Left lobe of liver (tissue), 2 donors: ENCODE measurements at regions not wholly inside any gene's neighbourhood (a gene's known extent, or its start where the extent isn't known, plus 50 kb on each side); places are given as distances from the start of the nearest gene placed in this dataset.
"Not testable (repeated sequence)": the region's sequence is repeated elsewhere in the genome, so short reads cannot be mapped to it uniquely, and the experiment has no call there.

ENCODE experiments used
- ATAC-seq: fragments of 200-7000 bp; cut with Tn5 transposase; one replicate; pipeline ENCODE4 v1.9.1; 2020; ENCODE audit warnings: mild to moderate bottlenecking, moderate library complexity
- DNase-seq: peaks from one replicate; pipeline ENCODE4 v3.0.0-alpha.2; 2020; ENCODE audit warnings: low spot score
- donor health status: DM: no; HTN: no; CAD: no; lungs with moderate emphysema.
- donor health status: DM: no; HTN: yes; CAD: no.

DNA sequence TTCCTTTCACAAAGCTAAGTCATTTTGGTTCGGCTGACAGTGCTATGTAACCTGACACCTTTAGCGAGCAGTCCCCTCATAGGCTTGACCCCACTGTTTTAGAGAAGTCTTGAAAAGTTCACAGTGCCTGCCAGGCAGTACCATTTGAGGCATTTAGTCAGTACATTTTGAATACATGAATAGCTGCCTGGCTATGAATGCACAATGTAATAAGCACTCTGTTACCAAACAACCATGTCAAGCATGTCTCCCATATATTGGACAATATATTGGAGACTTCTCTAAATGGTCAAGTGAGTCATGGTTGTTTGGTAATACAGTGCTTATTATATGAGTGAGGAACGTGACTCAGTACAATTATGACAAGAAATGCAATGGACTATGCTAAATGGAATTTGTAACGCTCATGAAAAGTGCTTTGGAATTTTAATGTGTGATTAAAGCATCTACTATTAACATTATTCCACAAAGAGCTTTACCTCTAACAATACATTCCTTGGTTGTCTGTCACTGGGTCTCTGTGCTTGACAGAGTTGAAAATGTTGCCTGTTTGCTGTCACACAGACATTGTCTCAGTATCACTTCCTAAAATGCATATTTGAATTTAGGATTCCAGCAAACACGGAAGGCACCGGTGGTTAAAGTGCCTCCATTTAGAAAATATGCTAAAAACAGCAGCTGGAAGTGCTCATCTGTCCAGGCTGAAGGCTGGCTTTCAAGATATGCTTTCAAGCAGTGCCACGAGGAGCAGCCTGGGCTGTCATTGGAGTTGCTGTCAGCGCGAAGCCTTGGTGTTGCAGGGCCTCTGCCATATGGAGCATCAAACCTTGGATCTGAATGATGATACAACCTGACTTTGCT, 458.6 kb downstream of the FBXO15 start:
- DNase-seq = no peak
- no peak for ATAC-seq

DNA sequence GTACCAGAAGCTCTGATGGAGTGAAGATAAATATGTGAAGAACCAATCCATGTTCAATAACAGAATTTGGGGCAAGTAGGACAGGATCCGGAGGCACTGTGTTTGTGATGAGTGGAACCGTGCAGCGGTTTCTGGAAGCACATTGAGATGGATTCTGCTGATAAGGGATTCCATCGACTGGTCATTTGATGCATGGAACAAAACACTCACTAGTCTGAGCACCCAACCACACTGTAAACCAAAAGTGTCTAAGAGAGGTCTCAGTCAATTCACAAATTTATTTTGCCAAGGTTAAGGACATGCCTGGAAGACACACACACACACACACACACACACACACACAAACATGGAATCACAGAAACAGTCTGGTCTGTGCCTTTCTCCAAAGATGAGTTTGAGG, 459.5 kb downstream of the FBXO15 start:
- ATAC-seq (no peak), DNase-seq (no peak)

DNA sequence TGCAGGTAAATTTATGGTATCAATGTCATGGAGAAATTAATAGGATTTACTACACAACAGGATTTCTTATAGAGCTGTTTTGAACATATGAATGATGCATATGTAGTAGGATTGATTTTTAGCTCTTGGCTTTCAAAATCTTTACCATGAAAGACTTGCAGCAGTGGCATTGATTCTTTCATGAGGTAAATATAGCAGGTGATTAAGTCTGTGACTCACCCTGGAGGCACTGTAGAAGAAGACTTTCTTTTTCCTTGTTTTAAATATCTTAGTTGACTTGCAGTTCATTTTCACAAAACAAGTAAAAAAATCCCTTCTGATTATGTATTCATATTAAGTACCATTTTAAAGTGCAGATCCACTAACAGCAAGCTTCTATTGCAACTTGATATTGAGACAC, 463.0 kb downstream of the FBXO15 start:
- no peak for DNase-seq
- ATAC-seq = no peak

DNA sequence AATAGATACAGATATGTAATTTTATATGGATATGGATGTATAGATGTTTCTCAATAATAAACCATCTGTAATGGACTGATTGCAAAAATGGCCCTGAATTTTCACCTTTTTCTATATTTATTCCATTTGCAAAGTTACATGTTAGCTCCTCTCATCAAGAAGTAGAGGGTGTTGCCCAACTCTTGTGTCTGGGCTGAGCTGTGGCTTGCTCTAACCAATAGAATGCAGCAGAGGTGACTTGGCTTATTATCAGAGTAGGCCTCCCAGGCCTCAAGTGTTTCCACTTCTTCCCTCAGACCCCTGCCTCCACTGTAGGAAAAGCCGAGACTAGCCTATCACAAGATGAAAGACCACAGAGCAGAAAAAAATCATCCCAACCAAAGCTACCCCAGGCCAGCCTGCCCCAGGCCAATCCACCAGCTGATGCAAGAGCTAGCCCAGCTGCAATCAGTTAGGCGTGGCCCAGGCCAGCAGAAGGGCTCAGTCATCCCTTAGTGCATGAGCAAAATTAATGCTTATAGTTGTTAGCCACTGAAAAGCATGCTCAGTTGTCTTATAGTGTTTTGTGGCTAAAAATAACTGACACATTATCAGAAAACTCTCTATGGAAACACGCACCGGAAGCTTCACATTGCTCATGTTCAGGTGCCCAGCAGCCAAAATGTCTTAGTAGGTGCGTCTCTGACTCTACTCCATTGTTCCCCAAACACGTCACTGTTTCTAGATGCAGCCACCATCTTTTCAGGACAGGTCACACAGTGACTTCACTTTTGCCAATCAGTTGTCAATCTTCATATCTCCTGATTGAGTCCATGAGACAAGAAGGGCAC, 464.0 kb downstream of the FBXO15 start:
- ATAC-seq (no peak), DNase-seq (no peak)

DNA sequence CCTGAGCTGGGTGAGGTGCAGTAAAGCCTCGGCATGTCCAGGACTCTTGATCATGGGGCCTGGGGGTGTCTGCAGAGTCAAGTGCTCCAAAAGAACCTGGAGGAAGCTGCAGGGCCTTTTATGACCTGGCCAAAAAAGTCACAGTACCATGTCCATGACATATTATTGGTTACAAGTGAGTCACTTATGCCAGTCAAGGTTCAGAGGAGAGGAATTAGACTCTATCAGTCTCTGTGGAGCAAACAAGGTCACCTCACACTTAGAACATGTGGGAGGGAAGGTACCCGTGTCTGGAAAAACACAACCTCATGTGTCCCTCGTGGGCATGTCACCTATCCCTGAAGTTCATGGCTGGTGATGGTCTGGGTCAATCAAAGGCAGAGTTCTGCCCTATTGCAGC, 465.7 kb downstream of the FBXO15 start:
- no peak for ATAC-seq

DNA sequence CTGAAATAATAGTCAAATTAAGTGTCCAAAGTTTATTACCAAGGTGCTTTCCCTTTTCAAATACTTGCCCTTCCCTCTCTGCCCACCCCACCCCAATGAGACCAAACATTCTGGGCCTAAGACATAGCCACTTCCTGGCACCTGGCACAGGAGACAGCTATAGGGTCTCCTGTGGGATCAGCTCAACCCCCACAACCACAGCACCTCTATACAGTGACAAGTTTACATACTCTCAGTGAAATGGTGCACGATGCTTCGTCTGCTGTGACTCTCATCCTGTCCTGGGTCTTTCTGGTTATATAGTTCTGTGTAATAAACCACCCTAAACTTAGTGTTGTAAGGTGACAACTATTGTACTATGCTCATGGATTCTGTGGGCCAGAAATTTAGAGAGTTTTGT, 466.2 kb downstream of the FBXO15 start:
- ATAC-seq (no peak), DNase-seq (no peak)

More for the DNA sequence above, 465.7 kb downstream of the FBXO15 start:
- no peak for DNase-seq

DNA sequence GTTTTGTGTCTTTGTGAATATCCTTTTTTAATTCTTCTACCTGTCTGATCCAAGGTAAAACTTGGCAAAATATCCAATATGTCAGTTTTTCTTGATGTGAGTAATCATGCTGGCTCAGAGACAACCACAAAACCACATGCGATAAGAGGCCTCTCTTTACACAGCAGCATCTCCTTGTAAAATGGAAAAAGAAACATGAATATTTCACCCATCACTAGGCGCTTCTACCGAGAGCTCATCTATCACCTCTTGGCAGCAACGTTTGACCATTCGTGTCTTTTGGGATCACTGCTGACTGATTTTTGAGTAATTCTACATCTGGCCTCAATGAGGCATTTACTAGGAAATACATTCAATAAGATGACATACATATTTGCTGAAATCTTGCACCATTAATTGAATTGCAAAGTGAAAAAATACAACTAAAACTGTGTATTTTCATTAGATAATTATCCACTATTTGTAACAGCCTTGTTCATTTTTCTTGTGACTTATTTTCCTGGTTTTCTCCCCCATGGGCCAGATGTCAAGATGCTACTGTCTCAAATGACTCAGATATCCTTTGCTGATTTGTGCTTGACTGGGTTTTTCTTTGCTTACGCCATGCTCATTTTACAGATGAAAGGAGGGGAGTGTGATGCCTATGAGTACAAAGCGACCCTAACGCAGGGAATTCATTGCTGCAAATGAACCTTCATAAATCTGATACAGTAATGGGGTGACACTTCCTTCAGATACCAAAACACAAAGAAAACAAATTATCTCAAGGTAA, 467.5 kb downstream of the FBXO15 start:
- no peak for DNase-seq

DNA sequence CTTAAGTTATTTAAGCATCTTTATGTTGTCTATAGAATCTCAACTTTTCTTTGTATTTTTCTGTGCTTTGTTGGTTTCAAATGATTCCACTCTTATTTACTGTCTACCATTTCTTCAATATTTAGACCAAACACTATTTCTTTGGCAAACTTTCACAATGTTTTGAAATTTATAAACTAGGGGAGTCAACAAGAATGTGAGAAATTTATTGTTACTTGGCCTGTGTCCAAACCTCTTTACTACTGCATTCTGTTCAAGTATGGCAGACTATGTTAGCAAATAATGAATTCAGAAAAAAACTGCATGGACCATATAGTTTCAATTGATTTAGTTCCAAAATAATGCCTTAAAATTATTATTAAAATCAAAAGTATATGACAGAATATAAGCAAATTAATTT, 470.2 kb downstream of the FBXO15 start:
- no peak for DNase-seq
- ATAC-seq = no peak

More for the DNA sequence above, 467.5 kb downstream of the FBXO15 start:
- no peak for ATAC-seq

DNA sequence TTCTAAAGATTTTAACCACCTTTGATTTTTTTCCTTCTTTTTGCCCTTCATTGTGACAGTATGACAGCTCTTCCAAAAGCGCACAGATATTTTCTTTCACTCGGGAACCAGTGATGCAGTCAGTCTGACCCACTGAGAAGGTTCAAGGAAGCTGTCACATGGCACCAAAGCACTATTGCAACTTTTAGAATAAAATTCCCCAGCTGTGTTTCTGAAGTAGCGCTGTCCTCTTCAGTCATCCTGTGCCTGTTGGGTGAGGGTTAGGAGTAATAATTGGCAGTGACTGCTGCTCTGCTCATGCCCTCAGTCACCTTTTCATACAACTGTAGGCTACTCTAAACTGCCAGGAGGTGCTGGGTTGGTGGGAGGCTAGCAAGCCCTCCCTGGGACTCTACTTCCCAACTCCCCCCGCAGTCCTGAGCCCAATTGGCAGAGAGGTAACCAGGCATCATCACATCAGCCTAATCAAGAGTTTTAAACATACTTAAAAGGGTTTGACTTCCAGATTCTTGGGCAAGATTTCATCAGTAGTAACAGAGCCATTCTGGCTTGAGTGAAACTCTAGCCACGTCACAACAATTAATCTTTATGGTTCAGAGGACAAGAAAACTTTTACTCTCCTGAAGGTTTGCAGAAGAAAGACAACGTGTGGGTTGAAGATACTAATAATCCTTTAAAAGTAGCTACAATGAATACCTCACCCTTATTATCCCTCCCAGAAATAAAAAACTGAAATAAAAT, 473.3 kb downstream of the FBXO15 start:
- ATAC-seq = no peak

DNA sequence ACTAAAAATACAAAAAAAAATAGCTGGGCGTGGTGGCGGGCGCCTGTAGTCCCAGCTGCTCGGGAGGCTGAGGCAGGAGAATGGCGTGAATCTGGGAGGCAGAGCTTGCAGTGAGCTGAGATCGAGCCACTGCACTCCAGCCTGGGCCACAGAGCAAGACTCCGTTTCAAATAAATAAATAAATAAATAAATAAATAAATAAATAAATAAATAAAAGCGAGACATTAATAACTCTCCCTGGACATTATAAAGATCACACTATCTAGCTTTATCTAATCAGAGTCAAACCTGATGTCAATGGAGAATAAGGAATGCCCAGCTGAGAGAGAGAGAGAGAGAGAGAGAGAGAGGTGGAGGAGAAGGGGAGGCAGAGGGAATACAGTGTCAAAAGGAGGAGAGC, 476.2 kb downstream of the FBXO15 start:
- not testable (repeated sequence) for ATAC-seq, DNase-seq

More for the DNA sequence above, 473.3 kb downstream of the FBXO15 start:
- DNase-seq = no peak

DNA sequence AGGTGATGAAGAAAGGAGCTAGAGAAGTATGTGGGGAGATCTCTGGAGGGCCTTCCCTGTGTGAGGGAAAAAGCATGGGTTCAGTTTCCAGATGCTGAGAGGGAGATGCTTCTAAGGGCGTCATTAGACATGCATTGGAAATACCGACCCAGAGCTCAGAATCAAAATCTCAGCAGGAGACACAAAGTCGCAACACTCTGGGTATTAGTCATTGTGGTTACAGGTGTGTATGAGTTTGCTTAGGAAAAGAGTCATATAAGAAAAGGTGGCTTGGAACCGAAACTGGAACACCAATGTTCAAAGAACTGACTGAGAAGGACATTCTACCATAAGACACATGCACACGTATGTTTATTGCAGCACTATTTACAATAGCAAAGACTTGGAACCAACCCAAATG, 477.1 kb downstream of the FBXO15 start:
- no peak for ATAC-seq
- no peak for DNase-seq

DNA sequence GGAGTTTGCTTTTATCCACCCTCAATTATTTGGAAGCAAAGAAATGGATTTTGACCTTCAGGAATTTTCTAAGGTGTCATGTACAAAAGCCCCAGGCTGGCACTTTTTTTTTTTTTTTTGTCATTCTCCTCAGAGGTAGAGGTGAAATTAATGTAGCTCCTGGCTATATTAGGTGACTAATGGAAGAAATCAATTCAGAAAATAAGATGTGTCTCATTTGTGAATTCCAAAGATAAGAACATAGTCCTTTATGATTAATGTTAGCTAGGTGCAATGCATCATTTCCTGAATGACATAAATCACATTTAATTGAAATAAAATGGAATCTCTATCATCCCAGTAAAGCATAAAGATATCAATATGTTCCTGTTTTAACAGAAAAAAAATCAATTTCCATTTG, 477.6 kb downstream of the FBXO15 start:
- ATAC-seq (no peak), DNase-seq (no peak)

DNA sequence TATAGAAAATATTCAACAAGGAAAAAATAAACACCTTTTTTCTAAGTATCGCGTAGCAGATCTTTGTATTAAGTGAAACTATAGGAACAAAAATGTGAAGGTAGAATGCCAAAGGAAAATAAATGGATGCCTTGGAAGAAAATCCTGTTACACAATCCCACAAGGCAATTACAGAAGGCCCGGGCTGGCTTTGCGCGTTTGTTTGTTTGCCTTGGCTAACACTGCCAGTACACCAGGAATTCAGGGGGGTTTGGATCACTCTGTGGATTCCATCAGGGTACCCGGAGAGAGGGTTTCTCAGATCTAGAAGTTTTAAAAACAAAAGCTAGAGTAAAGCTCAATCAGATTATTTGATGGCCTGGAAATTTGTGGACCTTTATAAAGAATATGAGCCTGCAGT, 478.3 kb downstream of the FBXO15 start:
- no peak for DNase-seq
- ATAC-seq = no peak

DNA sequence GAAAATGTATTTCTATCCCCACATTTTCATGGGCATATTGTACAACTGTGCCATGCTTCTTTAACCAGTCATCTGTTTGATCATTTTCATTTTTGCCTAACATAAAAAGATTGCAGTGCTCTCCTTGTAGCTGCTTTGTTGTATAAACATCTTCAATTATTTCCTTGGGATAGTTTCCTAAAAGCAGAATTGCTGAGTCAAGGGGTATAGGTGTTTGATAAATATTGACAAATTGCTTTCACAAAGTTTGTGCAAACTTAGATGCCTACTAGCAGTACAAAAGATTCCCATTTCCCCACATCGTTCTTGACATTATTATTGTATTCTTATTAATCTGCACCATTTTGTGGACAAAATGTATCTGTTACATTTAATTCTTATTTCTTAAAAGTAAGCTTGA, 479.6 kb downstream of the FBXO15 start:
- ATAC-seq = no peak
- no peak for DNase-seq

DNA sequence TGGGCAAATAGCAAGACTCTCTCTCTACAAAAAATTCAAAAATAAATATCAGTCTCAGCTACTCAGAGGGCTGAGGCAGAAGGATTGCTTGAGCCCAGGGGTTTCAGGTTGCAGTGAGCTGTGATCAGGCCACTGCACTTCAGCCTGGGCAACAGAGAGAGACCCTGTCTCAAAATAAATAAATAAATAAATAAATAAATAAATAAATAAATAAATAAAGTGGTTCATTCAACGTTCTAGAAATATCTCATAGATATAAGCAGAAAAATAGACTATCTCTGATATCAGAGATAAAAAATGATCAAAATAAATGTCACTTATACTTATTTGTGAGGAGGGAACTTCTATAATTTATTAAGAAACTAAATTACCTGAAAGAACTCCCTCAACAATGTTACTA, 480.9 kb downstream of the FBXO15 start:
- DNase-seq = no peak
- no peak for ATAC-seq

DNA sequence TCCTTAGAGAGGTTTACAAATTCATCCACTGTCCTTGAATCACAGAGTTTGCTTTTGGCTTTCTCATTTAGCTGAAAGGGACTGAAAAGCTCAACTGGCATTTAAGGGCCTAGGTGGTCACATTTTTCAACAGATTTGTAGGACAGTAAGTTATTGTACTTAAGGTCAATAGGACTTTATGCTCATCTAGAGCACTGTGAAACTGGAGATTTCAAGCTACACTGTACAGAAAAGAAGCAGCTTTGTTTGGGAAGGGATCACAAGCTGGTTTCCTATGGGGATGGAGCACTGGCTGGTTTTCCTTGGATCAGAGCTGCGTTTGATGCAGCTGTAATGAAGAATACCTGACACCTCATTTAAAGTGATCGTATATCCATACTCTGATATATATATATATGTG, 482.7 kb downstream of the FBXO15 start:
- DNase-seq (no peak), ATAC-seq (no peak)

DNA sequence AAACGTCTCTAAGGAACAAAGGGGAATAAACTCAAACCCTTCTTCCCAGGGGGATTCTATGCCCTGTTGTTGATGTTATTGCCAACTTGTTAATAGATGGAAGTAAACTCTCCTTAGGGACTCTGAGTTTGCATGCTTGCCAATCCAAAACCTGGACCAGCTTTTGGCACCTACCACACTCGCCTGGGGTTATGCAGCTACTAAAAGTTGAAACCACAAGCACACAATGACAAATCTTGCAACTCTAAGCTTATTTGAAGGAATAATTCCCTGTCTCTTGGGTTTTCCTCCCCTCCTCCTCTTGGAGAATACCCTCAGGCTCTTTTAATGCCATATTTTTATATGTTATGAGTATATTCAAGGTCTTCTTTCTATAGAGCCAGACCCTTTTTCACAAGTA, 484.1 kb downstream of the FBXO15 start:
- ATAC-seq (no peak), DNase-seq (no peak)

DNA sequence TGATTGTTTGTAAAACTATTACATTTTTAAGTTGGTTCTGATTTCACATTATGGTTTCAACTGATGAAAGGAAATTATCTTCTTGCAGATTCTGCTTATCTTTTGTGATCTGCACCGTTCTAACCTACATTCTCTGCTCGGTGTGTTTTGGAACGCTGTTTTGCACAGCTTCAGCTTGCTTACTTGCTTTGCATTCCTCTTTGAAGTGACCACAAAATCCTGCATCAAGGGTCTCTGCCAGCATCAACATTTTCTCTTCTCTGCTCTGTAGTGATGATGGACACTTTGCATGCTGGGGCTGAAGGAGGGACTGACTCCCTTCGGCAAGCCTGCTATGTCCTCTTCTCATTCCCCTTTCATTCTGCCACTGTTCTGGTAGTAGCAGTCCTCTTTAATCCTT, 485.2 kb downstream of the FBXO15 start:
- ATAC-seq (no peak), DNase-seq (no peak)

DNA sequence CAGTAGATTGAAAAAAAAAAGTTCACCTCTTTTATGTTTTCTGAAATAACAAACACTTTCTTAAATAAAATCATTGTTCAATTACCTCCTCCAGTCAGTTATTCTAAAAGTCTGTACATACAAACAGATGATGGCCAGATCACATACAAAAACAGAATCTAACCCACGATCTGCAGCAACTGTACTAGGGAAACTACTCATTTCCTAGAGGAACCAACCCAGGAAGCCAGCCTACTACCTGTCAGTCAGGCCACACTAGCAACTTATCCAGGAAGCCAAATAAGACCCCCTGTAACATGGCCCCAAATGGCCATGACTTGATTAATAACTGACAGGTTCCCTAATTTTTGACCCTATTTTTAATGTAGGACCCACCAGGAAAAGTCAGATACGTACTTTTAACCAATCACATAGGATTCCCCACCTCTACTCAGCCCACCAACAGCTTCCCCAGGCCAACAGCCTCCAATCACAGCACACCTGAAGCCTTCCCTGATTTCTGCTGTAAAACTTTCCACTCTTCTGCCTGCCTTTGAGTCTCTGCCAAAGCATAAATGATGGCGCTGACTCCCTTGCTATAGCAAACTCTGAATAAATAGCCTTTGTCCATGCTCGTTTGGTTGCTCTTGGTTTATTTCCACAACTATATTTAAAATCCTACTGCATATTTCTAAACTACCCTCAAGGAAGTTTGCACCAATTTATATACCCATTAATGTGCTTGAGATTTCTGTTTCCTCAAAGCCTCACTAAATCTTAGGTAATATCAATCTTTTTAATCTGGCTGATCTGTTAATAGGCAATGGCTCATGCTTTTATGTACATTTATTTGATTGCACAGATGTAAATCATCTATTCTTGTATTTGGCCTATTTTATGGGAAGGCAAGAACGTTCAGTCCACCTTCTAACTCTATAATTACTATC, 486.4 kb downstream of the FBXO15 start:
- DNase-seq = no peak
- no peak for ATAC-seq

DNA sequence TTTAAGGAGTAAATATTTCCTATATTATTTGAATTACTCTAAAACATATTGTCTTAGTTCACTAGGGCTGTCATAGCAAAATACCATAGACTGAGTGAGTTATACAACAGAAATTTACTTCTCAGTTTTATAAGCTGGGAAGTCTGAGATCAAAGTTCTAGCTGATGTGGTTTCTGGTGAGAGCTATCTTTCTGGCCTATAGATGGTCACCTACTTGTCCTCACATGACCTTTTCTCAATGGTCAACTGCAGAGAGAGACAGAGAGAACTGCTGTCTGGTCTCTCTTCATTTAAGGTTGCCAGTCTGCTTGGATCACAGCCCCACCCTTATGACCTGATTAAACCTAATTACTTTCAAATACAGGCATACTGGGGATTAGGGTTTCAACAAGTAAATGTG, 490.9 kb downstream of the FBXO15 start:
- no peak for DNase-seq
- no peak for ATAC-seq
